DOHH2 (cell line): ENCODE measurements at regions not wholly inside any gene's neighbourhood (a gene's known extent, or its start where the extent isn't known, plus 50 kb on each side); places are given as distances from the start of the nearest gene placed in this dataset.

Source experiments
- EZH2phosphoT487 ChIP-seq: fragments of 200-600 bp; sonication (generic); IDR thresholded peaks from 2 replicates; pipeline ENCODE4 v1.6.1; 2017; ENCODE audit warnings: borderline replicate concordance, mild to moderate bottlenecking, antibody characterized with exemption, low read length, moderate library complexity, mixed read lengths
- TF ChIP-seq, protein P1 (sequence below): fragments of 200-600 bp; sonication (generic); IDR thresholded peaks from one replicate; pipeline ENCODE4 v1.5.1; 2014; ENCODE audit warnings: antibody characterized with exemption, mild to moderate bottlenecking, low read depth, low read length; ENCODE audit not compliant: poor library complexity, severe bottlenecking

DNA sequence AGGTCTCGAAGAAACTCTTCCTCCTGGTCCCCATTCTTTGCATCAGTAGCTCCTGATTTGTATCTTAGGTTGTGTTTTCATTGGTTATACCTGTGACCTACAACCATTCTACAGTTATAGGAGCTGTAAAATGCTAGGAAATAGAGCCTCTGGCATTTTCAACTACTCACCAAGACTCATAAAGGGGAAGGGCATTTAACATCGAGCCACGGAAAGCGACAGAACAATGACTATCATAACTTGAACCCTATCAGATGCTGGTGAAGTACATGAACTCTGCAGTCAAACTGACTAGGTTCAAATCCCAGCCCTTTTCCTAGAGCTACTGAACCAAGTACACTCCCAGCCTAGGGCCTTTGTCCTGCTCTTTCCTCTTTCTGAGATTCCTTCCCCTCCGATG, 588.0 kb downstream of the SOX6 start:
- TF ChIP-seq, protein P1, sequence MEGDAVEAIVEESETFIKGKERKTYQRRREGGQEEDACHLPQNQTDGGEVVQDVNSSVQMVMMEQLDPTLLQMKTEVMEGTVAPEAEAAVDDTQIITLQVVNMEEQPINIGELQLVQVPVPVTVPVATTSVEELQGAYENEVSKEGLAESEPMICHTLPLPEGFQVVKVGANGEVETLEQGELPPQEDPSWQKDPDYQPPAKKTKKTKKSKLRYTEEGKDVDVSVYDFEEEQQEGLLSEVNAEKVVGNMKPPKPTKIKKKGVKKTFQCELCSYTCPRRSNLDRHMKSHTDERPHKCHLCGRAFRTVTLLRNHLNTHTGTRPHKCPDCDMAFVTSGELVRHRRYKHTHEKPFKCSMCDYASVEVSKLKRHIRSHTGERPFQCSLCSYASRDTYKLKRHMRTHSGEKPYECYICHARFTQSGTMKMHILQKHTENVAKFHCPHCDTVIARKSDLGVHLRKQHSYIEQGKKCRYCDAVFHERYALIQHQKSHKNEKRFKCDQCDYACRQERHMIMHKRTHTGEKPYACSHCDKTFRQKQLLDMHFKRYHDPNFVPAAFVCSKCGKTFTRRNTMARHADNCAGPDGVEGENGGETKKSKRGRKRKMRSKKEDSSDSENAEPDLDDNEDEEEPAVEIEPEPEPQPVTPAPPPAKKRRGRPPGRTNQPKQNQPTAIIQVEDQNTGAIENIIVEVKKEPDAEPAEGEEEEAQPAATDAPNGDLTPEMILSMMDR = no peak
- TF ChIP-seq EZH2phosphoT487 = no peak
